Stimulated activated memory B cell treated with anti-CD40 and anti-IgM and Interleukin-4, amounts not matched to agents 10 μg/mL and 1 μg/mL and 100 μg/mL, for 72 hours (primary cell): ENCODE measurements at regions not wholly inside any gene's neighbourhood (a gene's known extent, or its start where the extent isn't known, plus 50 kb on each side); places are given as distances from the start of the nearest gene placed in this dataset.
A peak's percentile ranks its signal among the peaks of the same experiment; 100 is the strongest.

Source experiments
- ATAC-seq: fragments of 150-1000 bp; cut with Tn5 transposase; 2 replicates; pipeline ENCODE4 v1.10.0; 2021
- H3K27ac Mint-ChIP-seq: one replicate; pipeline ENCODE4 v1.8.0; 2022; ENCODE audit warnings: mild to moderate bottlenecking, mixed read lengths
- H3K27me3 Mint-ChIP-seq: one replicate; pipeline ENCODE4 v1.8.0; 2022; ENCODE audit warnings: mixed read lengths
- H3K36me3 Mint-ChIP-seq: one replicate; pipeline ENCODE4 v1.8.0; 2022; ENCODE audit warnings: mixed read lengths
- H3K4me1 Mint-ChIP-seq: one replicate; pipeline ENCODE4 v1.8.0; 2022; ENCODE audit warnings: mixed read lengths
- H3K4me3 Mint-ChIP-seq: one replicate; pipeline ENCODE4 v1.8.0; 2022; ENCODE audit warnings: mild to moderate bottlenecking, moderate library complexity, mixed read lengths
- H3K9me3 Mint-ChIP-seq: one replicate; pipeline ENCODE4 v1.8.0; 2022; ENCODE audit warnings: mixed read lengths

- no peak overlapping the region for H3K27ac Mint-ChIP-seq
- H3K4me1 Mint-ChIP-seq: peaks cover 4% of the 10 kb centered on the region
- H3K36me3 Mint-ChIP-seq: no peaks in the 10 kb centered on the region
- ATAC-seq: no peak
- H3K27me3 Mint-ChIP-seq: no peaks in the 10 kb centered on the region
- peaks cover 4% of the 10 kb centered on the region for H3K9me3 Mint-ChIP-seq
- H3K4me3 Mint-ChIP-seq: no peak overlapping the region
Measured at GRCh38 chr3:84738086-84738485, 220.7 kb upstream of the CADM2 start.

DNA sequence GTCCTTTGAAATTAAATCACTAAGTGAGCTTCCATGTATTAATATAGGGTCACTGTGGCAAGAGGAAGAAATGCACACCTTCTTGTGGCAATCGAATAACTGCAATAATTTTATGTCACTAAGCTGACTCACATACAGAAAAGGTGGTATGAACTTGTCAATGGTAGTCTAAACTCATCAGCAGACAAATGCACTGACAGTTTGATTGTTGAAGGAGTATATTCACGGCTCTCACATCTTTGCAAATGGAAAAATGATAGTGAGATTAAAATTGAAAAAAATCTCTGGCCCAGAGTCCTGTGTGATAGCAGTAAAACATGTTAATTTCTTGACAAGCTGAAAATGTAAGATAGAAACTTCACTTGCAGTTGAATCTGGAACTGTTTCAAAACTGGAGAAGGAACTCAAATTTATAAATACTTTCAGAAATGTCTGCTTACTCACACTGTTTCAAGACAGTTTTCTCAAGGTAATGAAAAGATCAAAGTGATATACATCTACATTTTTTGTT is 215.8 kb upstream of the CADM2 start:
- Mint-ChIP-seq H3K4me1 (no peaks in the 10 kb centered on the region), H3K27me3 (no peaks in the 10 kb centered on the region), H3K36me3 (no peaks in the 10 kb centered on the region), H3K4me3 (no peak overlapping the region), H3K27ac (no peak overlapping the region), H3K9me3 (no peaks in the 10 kb centered on the region)
- no peak for ATAC-seq

DNA sequence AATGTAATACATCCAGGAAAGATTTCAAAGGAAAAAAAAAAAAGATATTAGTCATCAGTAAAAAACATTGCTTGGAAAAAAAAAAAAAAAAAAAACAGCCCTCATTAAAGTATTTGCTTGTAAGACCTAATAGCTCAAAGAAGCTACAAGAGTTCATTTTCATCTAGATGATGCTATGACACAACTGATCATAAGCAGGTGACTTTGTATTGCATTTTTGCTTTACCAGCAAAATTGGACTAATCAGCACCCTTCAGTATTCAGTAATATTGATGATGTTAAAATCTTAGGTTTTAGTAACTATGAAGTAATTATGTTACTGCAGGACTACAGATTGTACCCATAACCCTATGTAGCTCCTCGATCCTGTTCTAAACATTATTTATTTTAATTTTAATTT is 214.7 kb upstream of the CADM2 start:
- H3K27ac Mint-ChIP-seq: no peak overlapping the region
- H3K36me3 Mint-ChIP-seq: no peaks in the 10 kb centered on the region
- H3K27me3 Mint-ChIP-seq: no peaks in the 10 kb centered on the region
- no peak for ATAC-seq
- no peaks in the 10 kb centered on the region for H3K4me1 Mint-ChIP-seq
- no peak overlapping the region for H3K4me3 Mint-ChIP-seq
- no peaks in the 10 kb centered on the region for H3K9me3 Mint-ChIP-seq

GRCh38 chr3:84755860-84756259 is 202.9 kb upstream of the CADM2 start:
- no peaks in the 10 kb centered on the region for H3K27me3 Mint-ChIP-seq
- no peaks in the 10 kb centered on the region for H3K36me3 Mint-ChIP-seq
- ATAC-seq: peak; percentile 34
- H3K9me3 Mint-ChIP-seq: peaks cover 8% of the 10 kb centered on the region
- no peak overlapping the region for H3K4me3 Mint-ChIP-seq
- no peak overlapping the region for H3K27ac Mint-ChIP-seq
- no peaks in the 10 kb centered on the region for H3K4me1 Mint-ChIP-seq

- Mint-ChIP-seq H3K4me3 (no peak overlapping the region), H3K36me3 (no peaks in the 10 kb centered on the region), H3K4me1 (no peaks in the 10 kb centered on the region), H3K27ac (no peak overlapping the region), H3K9me3 (peaks cover 5% of the 10 kb centered on the region), H3K27me3 (no peaks in the 10 kb centered on the region)
- no peak for ATAC-seq
Measured at GRCh38 chr3:84759361-84759760, 199.4 kb upstream of the CADM2 start.

- ATAC-seq: no peak
- Mint-ChIP-seq H3K9me3 (peaks cover 16% of the 10 kb centered on the region), H3K4me3 (no peak overlapping the region), H3K4me1 (no peaks in the 10 kb centered on the region), H3K27me3 (no peaks in the 10 kb centered on the region), H3K36me3 (no peaks in the 10 kb centered on the region), H3K27ac (no peak overlapping the region)
Measured at GRCh38 chr3:84772841-84773240, 185.9 kb upstream of the CADM2 start.

- H3K4me3 Mint-ChIP-seq: no peak overlapping the region
Measured at GRCh38 chr3:84783281-84783680, 175.5 kb upstream of the CADM2 start.

GRCh38 chr3:84789961-84790360 is 168.8 kb upstream of the CADM2 start:
- H3K27ac Mint-ChIP-seq: no peak overlapping the region
- H3K4me3 Mint-ChIP-seq: no peak overlapping the region
- no peaks in the 10 kb centered on the region for H3K9me3 Mint-ChIP-seq
- no peaks in the 10 kb centered on the region for H3K36me3 Mint-ChIP-seq
- ATAC-seq: no peak
- H3K4me1 Mint-ChIP-seq: no peaks in the 10 kb centered on the region
- no peaks in the 10 kb centered on the region for H3K27me3 Mint-ChIP-seq

More at GRCh38 chr3:84783281-84783680, 175.5 kb upstream of the CADM2 start:
- Mint-ChIP-seq H3K36me3 (no peaks in the 10 kb centered on the region), H3K9me3 (no peaks in the 10 kb centered on the region), H3K27ac (no peak overlapping the region), H3K4me1 (no peaks in the 10 kb centered on the region), H3K27me3 (no peaks in the 10 kb centered on the region)
- no peak for ATAC-seq

DNA sequence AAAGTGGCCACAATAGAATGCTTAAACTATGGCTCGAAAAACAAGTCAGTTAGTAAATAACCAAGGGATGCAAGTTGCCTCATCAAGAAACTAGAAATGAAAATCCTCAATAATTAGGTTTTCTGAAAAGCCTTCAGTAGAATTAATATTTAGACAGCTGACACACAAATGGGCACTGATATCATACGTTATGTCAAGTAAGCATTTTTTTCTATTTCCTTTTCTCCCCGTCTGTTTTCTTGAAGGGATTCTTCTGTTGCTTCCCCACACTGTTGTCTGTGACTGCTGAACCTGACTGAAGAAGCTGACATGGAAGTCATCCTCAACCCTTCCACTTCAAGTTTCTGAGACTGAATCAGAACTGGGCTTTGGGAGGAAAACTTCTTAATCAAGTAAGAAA is 151.8 kb upstream of the CADM2 start:
- H3K4me3 Mint-ChIP-seq: no peak overlapping the region
- no peaks in the 10 kb centered on the region for H3K36me3 Mint-ChIP-seq
- no peak for ATAC-seq
- no peaks in the 10 kb centered on the region for H3K4me1 Mint-ChIP-seq
- H3K9me3 Mint-ChIP-seq: no peaks in the 10 kb centered on the region
- H3K27ac Mint-ChIP-seq: no peak overlapping the region
- H3K27me3 Mint-ChIP-seq: no peaks in the 10 kb centered on the region

DNA sequence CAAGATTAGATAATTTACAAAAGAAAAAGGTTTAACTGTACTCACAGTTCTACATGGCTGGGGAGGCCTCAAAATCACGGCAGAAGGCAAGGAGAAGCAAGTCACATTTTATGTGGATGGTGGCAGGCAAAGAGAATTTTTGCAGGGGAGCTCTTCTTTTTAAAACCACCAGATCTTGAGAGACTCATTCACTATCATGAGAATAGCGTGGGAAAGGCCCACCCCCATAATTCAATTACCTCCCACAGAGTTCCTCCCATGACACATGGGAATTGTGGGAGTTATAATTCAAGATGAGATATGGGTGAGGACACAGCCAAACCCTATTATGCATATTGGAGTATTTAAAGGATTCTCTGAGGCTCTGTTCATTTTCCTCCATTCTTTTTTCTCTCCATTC is 138.7 kb upstream of the CADM2 start:
- Mint-ChIP-seq H3K9me3 (peaks cover 3% of the 10 kb centered on the region), H3K27me3 (no peaks in the 10 kb centered on the region), H3K4me3 (no peak overlapping the region), H3K27ac (no peak overlapping the region), H3K36me3 (no peaks in the 10 kb centered on the region), H3K4me1 (no peaks in the 10 kb centered on the region)
- ATAC-seq: no peak

- no peak overlapping the region for H3K4me3 Mint-ChIP-seq
- no peaks in the 10 kb centered on the region for H3K27me3 Mint-ChIP-seq
- peaks cover 3% of the 10 kb centered on the region for H3K9me3 Mint-ChIP-seq
- no peaks in the 10 kb centered on the region for H3K4me1 Mint-ChIP-seq
- no peak for ATAC-seq
- no peak overlapping the region for H3K27ac Mint-ChIP-seq
- no peaks in the 10 kb centered on the region for H3K36me3 Mint-ChIP-seq
Measured at GRCh38 chr3:84820906-84821305, 137.9 kb upstream of the CADM2 start.

DNA sequence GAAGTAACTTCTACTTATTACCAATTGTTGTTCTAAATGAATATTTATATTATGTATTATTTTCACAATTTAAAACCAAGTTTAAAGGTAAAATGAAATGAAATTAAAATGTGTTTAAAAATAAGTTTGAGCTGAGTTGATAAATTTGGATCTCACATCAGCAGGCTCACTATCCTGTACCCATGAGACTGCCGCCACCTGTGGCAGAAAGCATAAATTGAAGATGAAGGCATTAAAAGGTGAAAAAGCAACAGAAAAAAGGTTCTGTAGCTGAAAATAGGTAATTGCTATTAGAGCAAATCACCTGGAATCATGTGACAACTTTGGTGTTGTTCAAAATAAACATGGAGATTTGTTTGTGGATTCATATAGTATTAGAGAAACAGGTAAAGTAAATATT is 133.0 kb upstream of the CADM2 start:
- ATAC-seq: no peak

DNA sequence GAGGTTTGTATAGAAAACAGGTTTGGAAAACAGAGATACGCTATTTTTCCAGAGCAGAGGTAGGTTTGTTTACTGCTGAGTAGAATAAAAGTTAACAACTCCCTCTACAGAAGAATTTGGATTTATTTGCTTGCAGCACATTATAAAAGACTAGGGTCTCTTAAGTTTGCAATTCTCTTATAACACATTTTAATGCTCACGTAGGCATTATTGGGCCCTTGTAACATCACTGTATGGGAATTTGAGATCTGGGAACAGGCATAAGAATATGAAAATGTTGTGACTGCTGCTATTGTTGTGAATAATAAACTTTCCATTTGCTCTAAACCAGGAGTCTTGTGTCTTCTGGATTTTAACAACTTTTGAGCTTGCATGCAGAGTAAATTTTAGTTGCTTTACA is 128.3 kb upstream of the CADM2 start:
- no peak overlapping the region for H3K4me3 Mint-ChIP-seq
- H3K36me3 Mint-ChIP-seq: no peaks in the 10 kb centered on the region
- no peak overlapping the region for H3K27ac Mint-ChIP-seq
- no peaks in the 10 kb centered on the region for H3K27me3 Mint-ChIP-seq
- ATAC-seq: no peak
- H3K4me1 Mint-ChIP-seq: no peaks in the 10 kb centered on the region
- H3K9me3 Mint-ChIP-seq: peaks cover 5% of the 10 kb centered on the region

More for the DNA sequence above, 133.0 kb upstream of the CADM2 start:
- Mint-ChIP-seq H3K27ac (no peak overlapping the region), H3K4me1 (no peaks in the 10 kb centered on the region), H3K27me3 (no peaks in the 10 kb centered on the region), H3K36me3 (no peaks in the 10 kb centered on the region), H3K4me3 (no peak overlapping the region), H3K9me3 (no peaks in the 10 kb centered on the region)

- Mint-ChIP-seq H3K4me3 (no peak overlapping the region), H3K27me3 (no peaks in the 10 kb centered on the region), H3K36me3 (no peaks in the 10 kb centered on the region), H3K27ac (no peak overlapping the region), H3K4me1 (no peaks in the 10 kb centered on the region), H3K9me3 (peaks cover 5% of the 10 kb centered on the region)
- no peak for ATAC-seq
Measured at GRCh38 chr3:84835366-84835765, 123.4 kb upstream of the CADM2 start.

DNA sequence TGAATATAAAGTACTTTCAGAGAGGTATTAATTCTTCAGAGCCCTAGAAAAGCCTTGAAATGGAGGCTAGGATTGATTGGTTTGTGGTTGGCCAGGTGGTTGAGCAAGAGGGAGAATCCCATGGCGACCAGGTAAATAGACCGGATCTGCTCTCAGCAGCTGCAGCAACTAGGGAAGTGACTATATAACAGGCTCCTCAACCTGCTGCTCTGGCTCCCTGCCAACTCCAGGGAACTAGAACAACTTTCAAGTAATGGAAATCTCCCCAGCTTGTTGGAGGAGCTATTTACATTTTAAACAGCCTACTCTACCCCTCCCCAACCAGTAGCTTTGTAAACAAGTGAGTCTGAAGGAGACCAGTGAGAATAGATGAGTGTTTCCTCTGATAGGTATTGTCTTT is 121.8 kb upstream of the CADM2 start:
- no peaks in the 10 kb centered on the region for H3K4me1 Mint-ChIP-seq
- no peak overlapping the region for H3K4me3 Mint-ChIP-seq
- H3K27me3 Mint-ChIP-seq: no peaks in the 10 kb centered on the region
- no peak for ATAC-seq
- no peaks in the 10 kb centered on the region for H3K36me3 Mint-ChIP-seq
- H3K9me3 Mint-ChIP-seq: peaks cover 5% of the 10 kb centered on the region
- H3K27ac Mint-ChIP-seq: no peak overlapping the region

DNA sequence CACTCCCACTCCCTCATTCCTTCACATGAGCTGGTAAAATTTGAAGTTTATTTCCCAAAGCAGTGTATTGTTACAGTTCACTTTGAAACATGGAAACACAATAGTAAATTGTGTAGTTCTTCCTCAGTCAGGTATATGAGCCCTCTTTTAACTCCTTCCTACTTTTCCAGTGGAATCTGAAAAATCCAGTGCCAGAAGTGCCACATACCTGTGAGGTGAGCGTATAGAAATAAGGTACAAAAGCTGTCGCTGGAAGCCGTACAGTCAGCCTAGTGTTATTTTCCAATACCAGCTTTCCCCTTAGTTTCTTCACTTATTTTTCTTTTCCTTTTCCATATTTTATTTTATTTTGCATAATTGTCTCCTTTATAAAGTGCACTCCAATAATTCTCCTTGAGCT is 81.7 kb upstream of the CADM2 start:
- Mint-ChIP-seq H3K4me1 (no peaks in the 10 kb centered on the region), H3K9me3 (peaks cover 3% of the 10 kb centered on the region), H3K27ac (no peak overlapping the region), H3K36me3 (no peaks in the 10 kb centered on the region), H3K4me3 (no peak overlapping the region), H3K27me3 (no peaks in the 10 kb centered on the region)
- no peak for ATAC-seq

GRCh38 chr3:84881288-84881687 is 77.5 kb upstream of the CADM2 start:
- Mint-ChIP-seq H3K9me3 (peaks cover 2% of the 10 kb centered on the region), H3K27me3 (no peaks in the 10 kb centered on the region), H3K27ac (no peak overlapping the region), H3K4me1 (no peaks in the 10 kb centered on the region), H3K36me3 (no peaks in the 10 kb centered on the region), H3K4me3 (no peak overlapping the region)
- no peak for ATAC-seq
